ENCODE measurements at regions not wholly inside any gene's neighbourhood (a gene's known extent, or its start where the extent isn't known, plus 50 kb on each side); places are given as distances from the start of the nearest gene placed in this dataset.
"Not testable (repeated sequence)": the region's sequence is repeated elsewhere in the genome, so short reads cannot be mapped to it uniquely, and the experiment has no call there.

- not testable (repeated sequence) for DNase-seq (ENCODE audit: low read depth in 2 of 2)
These were observed 435.2 kb downstream of the ZNF479 start for GRCh38 chr7:56697058-56697457.

GRCh38 chr7:56686276-56686859 is 445.9 kb downstream of the ZNF479 start:
- no peak for DNase-seq (ENCODE audit: low read depth in 2 of 2)

GRCh38 chr7:56639173-56639746 is 493.0 kb downstream of the ZNF479 start:
- DNase-seq (ENCODE audit: low read depth in 2 of 2): no peak

- DNase-seq (ENCODE audit: low read depth in 2 of 2): no peak
These were observed 493.7 kb upstream of the NUPR2 start for GRCh38 chr7:56609852-56610355.

- no peak for DNase-seq (ENCODE audit: low read depth in 2 of 2)
These were observed 488.9 kb upstream of the NUPR2 start for GRCh38 chr7:56605146-56605545.

GRCh38 chr7:56578612-56579011 is 462.4 kb upstream of the NUPR2 start:
- DNase-seq (ENCODE audit: low read depth in 2 of 2): no peak

- no peak for DNase-seq (ENCODE audit: low read depth in 2 of 2)
These were observed 454.8 kb upstream of the NUPR2 start for GRCh38 chr7:56570968-56571367.

GRCh38 chr7:56538541-56539429 is 422.6 kb upstream of the NUPR2 start:
- DNase-seq (ENCODE audit: low read depth in 2 of 2): no peak

- no peak for DNase-seq (ENCODE audit: low read depth in 2 of 2)
These were observed 421.7 kb upstream of the NUPR2 start for GRCh38 chr7:56537952-56538351.

GRCh38 chr7:56537477-56537876 is 421.3 kb upstream of the NUPR2 start:
- DNase-seq (ENCODE audit: low read depth in 2 of 2): no peak

- DNase-seq (ENCODE audit: low read depth in 2 of 2): no peak
These were observed 378.9 kb upstream of the NUPR2 start for GRCh38 chr7:56495165-56495564.

GRCh38 chr7:56493704-56494450 is 377.7 kb upstream of the NUPR2 start:
- no peak for DNase-seq (ENCODE audit: low read depth in 2 of 2)

GRCh38 chr7:56493196-56493595 is 377.0 kb upstream of the NUPR2 start:
- DNase-seq (ENCODE audit: low read depth in 2 of 2): no peak

- DNase-seq (ENCODE audit: low read depth in 2 of 2): no peak
These were observed 375.6 kb upstream of the NUPR2 start for GRCh38 chr7:56491636-56492425.

GRCh38 chr7:56483861-56484550 is 367.8 kb upstream of the NUPR2 start:
- no peak for DNase-seq (ENCODE audit: low read depth in 2 of 2)

- no peak for DNase-seq (ENCODE audit: low read depth in 2 of 2)
These were observed 366.9 kb upstream of the NUPR2 start for GRCh38 chr7:56483153-56483552.

- DNase-seq (ENCODE audit: low read depth in 2 of 2): no peak
These were observed 363.5 kb upstream of the NUPR2 start for GRCh38 chr7:56479748-56480147.

- DNase-seq (ENCODE audit: low read depth in 2 of 2): no peak
These were observed 362.9 kb upstream of the NUPR2 start for GRCh38 chr7:56479136-56479535.

GRCh38 chr7:56474271-56474670 is 358.1 kb upstream of the NUPR2 start:
- no peak for DNase-seq (ENCODE audit: low read depth in 2 of 2)

GRCh38 chr7:56471811-56472210 is 355.6 kb upstream of the NUPR2 start:
- DNase-seq (ENCODE audit: low read depth in 2 of 2): no peak

Measured in stimulated activated CD4-positive, alpha-beta T cell treated with anti-CD3 and anti-CD28 coated beads, Interleukin-4, amount 100 ng/mL, for 48 hours (primary cell).